ENCODE measurements at regions not wholly inside any gene's neighbourhood (a gene's known extent, or its start where the extent isn't known, plus 50 kb on each side); places are given as distances from the start of the nearest gene placed in this dataset.
"Not testable (repeated sequence)": the region's sequence is repeated elsewhere in the genome, so short reads cannot be mapped to it uniquely, and the experiment has no call there.

DNA sequence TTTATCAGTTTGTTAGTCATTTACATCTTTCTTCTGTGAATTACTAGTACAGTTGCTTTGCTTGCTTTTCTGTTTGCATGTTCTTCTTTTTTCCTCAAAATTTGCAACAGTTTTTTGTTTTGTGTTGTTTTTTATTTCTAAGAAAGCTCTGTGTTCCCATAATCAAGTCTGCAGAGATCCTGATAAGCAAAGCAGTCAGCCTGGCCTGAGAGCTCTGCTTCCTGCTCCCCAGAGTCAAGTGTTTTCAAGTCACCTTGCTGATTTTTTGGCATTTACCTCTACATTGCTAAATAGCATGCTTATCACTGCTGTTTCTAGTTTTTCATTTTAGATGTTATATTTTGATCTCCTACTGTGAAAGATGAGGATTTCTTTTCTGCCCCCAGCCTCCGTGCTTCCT, 113.2 kb downstream of the CDRT15L2 start:
- CTCF ChIA-PET; intact Hi-C loops (cut with micrococcal nuclease); dilution Hi-C loops (cut with MboI; ENCODE audit: extremely low pct_ligation_motif_present, low sequenced_read_pairs); POLR2A ChIA-PET; H3K9ac ChIP-seq (replicated peaks; ENCODE audit: extremely low read depth, insufficient read depth, low read length); BruUV-seq (replicated peaks); H2AFZ ChIP-seq (ENCODE audit: low read depth, low read length); H3K9me1 ChIP-seq (replicated peaks; ENCODE audit: control insufficient read depth, extremely low read depth, insufficient read depth, low read length); H4K20me1 ChIP-seq (replicated peaks; ENCODE audit: control insufficient read depth, extremely low read depth, insufficient read depth, low read length); H3K4me1 ChIP-seq (ENCODE audit: control insufficient read depth, extremely low read depth, insufficient read depth, low read length); H3K4me3 ChIP-seq (replicated peaks in 1 of 3; ENCODE audit: insufficient read depth in 1 of 3, low read depth in 1 of 3, low read length in 3 of 3); H3K9me3 ChIP-seq (replicated peaks; ENCODE audit: control insufficient read depth, insufficient read depth, low read length); H3K4me2 ChIP-seq (ENCODE audit: insufficient read depth, low read length); H3K27me3 ChIP-seq (ENCODE audit: control insufficient read depth in 2 of 2, insufficient read depth in 2 of 2, low read length in 2 of 2); H3K79me2 ChIP-seq (ENCODE audit: control insufficient read depth, insufficient read depth, low read length); H3K27ac ChIP-seq (ENCODE audit: insufficient read depth, low read depth, low read length); FAIRE-seq; DNase-seq (ENCODE audit: low read depth, low spot score); H3K36me3 ChIP-seq (ENCODE audit: control insufficient read depth in 2 of 2, extremely low read depth in 1 of 2, insufficient read depth in 2 of 2, low read length in 2 of 2): not testable (repeated sequence)

GRCh38 chr17:20695871-20696270, 116.3 kb downstream of the CDRT15L2 start:
- BruUV-seq (replicated peaks) = not testable (repeated sequence)

GRCh38 chr17:20698463-20699206, 119.1 kb downstream of the CDRT15L2 start:
- H3K36me3 ChIP-seq (ENCODE audit: control insufficient read depth in 2 of 2, extremely low read depth in 1 of 2, insufficient read depth in 2 of 2, low read length in 2 of 2); DNase-seq (ENCODE audit: low read depth, low spot score); H4K20me1 ChIP-seq (replicated peaks; ENCODE audit: control insufficient read depth, extremely low read depth, insufficient read depth, low read length); H3K27ac ChIP-seq (ENCODE audit: insufficient read depth, low read depth, low read length); H3K4me1 ChIP-seq (ENCODE audit: control insufficient read depth, extremely low read depth, insufficient read depth, low read length); H3K9me1 ChIP-seq (replicated peaks; ENCODE audit: control insufficient read depth, extremely low read depth, insufficient read depth, low read length); dilution Hi-C loops (cut with MboI; ENCODE audit: extremely low pct_ligation_motif_present, low sequenced_read_pairs); H3K4me3 ChIP-seq (replicated peaks in 1 of 3; ENCODE audit: insufficient read depth in 1 of 3, low read depth in 1 of 3, low read length in 3 of 3); FAIRE-seq; POLR2A ChIA-PET; H3K4me2 ChIP-seq (ENCODE audit: insufficient read depth, low read length); H3K79me2 ChIP-seq (ENCODE audit: control insufficient read depth, insufficient read depth, low read length); H3K9me3 ChIP-seq (replicated peaks; ENCODE audit: control insufficient read depth, insufficient read depth, low read length); H3K27me3 ChIP-seq (ENCODE audit: control insufficient read depth in 2 of 2, insufficient read depth in 2 of 2, low read length in 2 of 2); BruUV-seq (replicated peaks); H2AFZ ChIP-seq (ENCODE audit: low read depth, low read length); CTCF ChIA-PET; intact Hi-C loops (cut with micrococcal nuclease); H3K9ac ChIP-seq (replicated peaks; ENCODE audit: extremely low read depth, insufficient read depth, low read length): not testable (repeated sequence)

More at GRCh38 chr17:20695871-20696270, 116.3 kb downstream of the CDRT15L2 start:
- H3K36me3 ChIP-seq (ENCODE audit: control insufficient read depth in 2 of 2, extremely low read depth in 1 of 2, insufficient read depth in 2 of 2, low read length in 2 of 2); dilution Hi-C loops (cut with MboI; ENCODE audit: extremely low pct_ligation_motif_present, low sequenced_read_pairs); H3K9me1 ChIP-seq (replicated peaks; ENCODE audit: control insufficient read depth, extremely low read depth, insufficient read depth, low read length); POLR2A ChIA-PET; H3K4me3 ChIP-seq (replicated peaks in 1 of 3; ENCODE audit: insufficient read depth in 1 of 3, low read depth in 1 of 3, low read length in 3 of 3); intact Hi-C loops (cut with micrococcal nuclease); H3K4me1 ChIP-seq (ENCODE audit: control insufficient read depth, extremely low read depth, insufficient read depth, low read length); H3K27me3 ChIP-seq (ENCODE audit: control insufficient read depth in 2 of 2, insufficient read depth in 2 of 2, low read length in 2 of 2); H3K79me2 ChIP-seq (ENCODE audit: control insufficient read depth, insufficient read depth, low read length); CTCF ChIA-PET; H2AFZ ChIP-seq (ENCODE audit: low read depth, low read length); H3K4me2 ChIP-seq (ENCODE audit: insufficient read depth, low read length); DNase-seq (ENCODE audit: low read depth, low spot score); H3K9ac ChIP-seq (replicated peaks; ENCODE audit: extremely low read depth, insufficient read depth, low read length); FAIRE-seq; H4K20me1 ChIP-seq (replicated peaks; ENCODE audit: control insufficient read depth, extremely low read depth, insufficient read depth, low read length); H3K9me3 ChIP-seq (replicated peaks; ENCODE audit: control insufficient read depth, insufficient read depth, low read length); H3K27ac ChIP-seq (ENCODE audit: insufficient read depth, low read depth, low read length): not testable (repeated sequence)

GRCh38 chr17:20700528-20700927, 121.0 kb downstream of the CDRT15L2 start:
- BruUV-seq (replicated peaks); H4K20me1 ChIP-seq (replicated peaks; ENCODE audit: control insufficient read depth, extremely low read depth, insufficient read depth, low read length); H3K9me3 ChIP-seq (replicated peaks; ENCODE audit: control insufficient read depth, insufficient read depth, low read length); CTCF ChIA-PET; dilution Hi-C loops (cut with MboI; ENCODE audit: extremely low pct_ligation_motif_present, low sequenced_read_pairs); H3K4me3 ChIP-seq (replicated peaks in 1 of 3; ENCODE audit: insufficient read depth in 1 of 3, low read depth in 1 of 3, low read length in 3 of 3); H3K9ac ChIP-seq (replicated peaks; ENCODE audit: extremely low read depth, insufficient read depth, low read length); H3K4me2 ChIP-seq (ENCODE audit: insufficient read depth, low read length); intact Hi-C loops (cut with micrococcal nuclease); H3K79me2 ChIP-seq (ENCODE audit: control insufficient read depth, insufficient read depth, low read length); H3K9me1 ChIP-seq (replicated peaks; ENCODE audit: control insufficient read depth, extremely low read depth, insufficient read depth, low read length); POLR2A ChIA-PET; FAIRE-seq; H2AFZ ChIP-seq (ENCODE audit: low read depth, low read length); H3K4me1 ChIP-seq (ENCODE audit: control insufficient read depth, extremely low read depth, insufficient read depth, low read length); H3K27ac ChIP-seq (ENCODE audit: insufficient read depth, low read depth, low read length); DNase-seq (ENCODE audit: low read depth, low spot score); H3K27me3 ChIP-seq (ENCODE audit: control insufficient read depth in 2 of 2, insufficient read depth in 2 of 2, low read length in 2 of 2); H3K36me3 ChIP-seq (ENCODE audit: control insufficient read depth in 2 of 2, extremely low read depth in 1 of 2, insufficient read depth in 2 of 2, low read length in 2 of 2): not testable (repeated sequence)

Measured in endothelial cell of umbilical vein (primary cell).